ENCODE measurements at regions not wholly inside any gene's neighbourhood (a gene's known extent, or its start where the extent isn't known, plus 50 kb on each side); places are given as distances from the start of the nearest gene placed in this dataset.

- Histone ChIP-seq H3K4me1 (no peaks in the 10 kb centered on the region), H3K9me3 (peaks cover 5% of the 10 kb centered on the region), H3K36me3 (no peaks in the 10 kb centered on the region), H3K4me3 (no peak overlapping the region), H3K27ac (no peak overlapping the region), H3K27me3 (no peaks in the 10 kb centered on the region)
- TF ChIP-seq CTCF (IDR thresholded peaks at IDR 0.05), result no peak
- DNase-seq (no peak), ATAC-seq (no peak)
- intact Hi-C loops (cut with DNase I), result no loop called here
These were observed 875.4 kb downstream of the ROBO2 start for GRCh38 chr3:77915336-77915735.

DNA sequence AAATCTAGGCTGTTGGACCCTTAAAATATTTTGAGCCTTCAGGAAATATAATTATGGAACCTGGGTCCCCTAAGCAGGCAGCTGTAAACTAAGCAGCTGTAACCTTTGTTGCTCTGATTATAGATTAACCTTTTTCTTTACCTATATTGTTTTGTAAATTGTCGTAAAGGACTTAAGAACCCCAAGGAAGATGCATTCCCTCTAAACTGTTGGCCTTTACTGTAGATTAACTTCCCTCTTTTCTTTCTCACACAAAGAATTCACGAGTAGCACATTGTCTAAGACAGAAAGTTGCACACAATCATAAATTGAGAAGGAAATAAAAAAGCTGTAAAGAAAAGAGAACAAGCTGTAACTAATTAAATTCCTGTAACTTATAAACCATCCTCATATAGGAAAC, 877.3 kb downstream of the ROBO2 start:
- TF ChIP-seq CTCF (IDR thresholded peaks at IDR 0.05), result no peak

GRCh38 chr3:77919244-77919643, 879.3 kb downstream of the ROBO2 start:
- DNase-seq, result no peak
- Histone ChIP-seq H3K27ac (no peak overlapping the region), H3K4me3 (no peak overlapping the region), H3K36me3 (no peaks in the 10 kb centered on the region), H3K4me1 (no peaks in the 10 kb centered on the region), H3K9me3 (peaks cover 5% of the 10 kb centered on the region), H3K27me3 (no peaks in the 10 kb centered on the region)
- no peak for TF ChIP-seq CTCF (IDR thresholded peaks at IDR 0.05)
- no peak for ATAC-seq
- intact Hi-C loops (cut with DNase I), result no loop called here

More for the DNA sequence above, 877.3 kb downstream of the ROBO2 start:
- intact Hi-C loops (cut with DNase I), result no loop called here
- no peaks in the 10 kb centered on the region for H3K36me3 ChIP-seq
- H3K27me3 ChIP-seq, result no peaks in the 10 kb centered on the region
- ATAC-seq (no peak), DNase-seq (no peak)
- no peak overlapping the region for H3K4me3 ChIP-seq
- no peak overlapping the region for H3K27ac ChIP-seq
- H3K4me1 ChIP-seq, result no peaks in the 10 kb centered on the region
- H3K9me3 ChIP-seq, result peaks cover 5% of the 10 kb centered on the region

DNA sequence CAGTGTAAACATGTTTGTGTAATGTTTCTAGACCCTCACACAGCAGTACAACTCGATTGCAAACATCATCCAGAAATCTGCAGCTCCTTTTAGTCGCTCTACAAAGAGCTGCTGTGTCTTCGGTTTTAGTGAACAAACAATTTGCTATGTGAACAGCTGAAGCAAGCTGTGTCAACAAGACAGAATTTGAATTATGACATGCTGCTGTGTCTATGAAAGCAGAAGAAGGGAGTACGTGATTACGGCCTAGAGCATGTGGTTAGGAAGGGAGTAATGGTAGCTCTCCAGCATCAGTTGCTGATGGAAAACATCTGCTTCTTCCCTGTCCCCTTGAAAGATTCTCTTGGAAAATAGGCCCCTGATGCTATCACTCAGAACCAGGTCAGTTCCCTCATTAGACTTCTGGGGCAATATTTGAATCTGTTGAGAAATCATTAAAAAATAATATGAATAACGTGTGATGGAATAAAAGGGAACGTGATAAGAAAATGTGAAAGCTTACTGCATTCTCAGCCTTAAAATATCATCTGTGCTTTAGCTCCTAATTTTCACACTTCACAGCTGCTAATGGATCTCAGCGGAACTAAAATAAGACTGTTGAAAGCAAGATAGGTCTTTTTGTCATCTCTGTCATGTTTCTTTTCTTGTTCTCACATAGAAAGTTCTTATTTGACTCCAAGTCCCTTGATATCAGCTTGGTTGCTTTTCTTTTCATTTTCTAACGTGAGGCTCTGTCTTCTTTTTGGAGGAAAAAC, 891.5 kb downstream of the ROBO2 start:
- H3K27ac ChIP-seq, result no peak overlapping the region
- peak; percentile 64 for ATAC-seq
- no peak overlapping the region for H3K4me3 ChIP-seq
- TF ChIP-seq CTCF (IDR thresholded peaks at IDR 0.05), result no peak
- H3K36me3 ChIP-seq, result no peaks in the 10 kb centered on the region
- intact Hi-C loops (cut with DNase I), result no loop called here
- DNase-seq, result no peak
- no peaks in the 10 kb centered on the region for H3K27me3 ChIP-seq
- H3K9me3 ChIP-seq, result no peaks in the 10 kb centered on the region
- H3K4me1 ChIP-seq, result no peaks in the 10 kb centered on the region

DNA sequence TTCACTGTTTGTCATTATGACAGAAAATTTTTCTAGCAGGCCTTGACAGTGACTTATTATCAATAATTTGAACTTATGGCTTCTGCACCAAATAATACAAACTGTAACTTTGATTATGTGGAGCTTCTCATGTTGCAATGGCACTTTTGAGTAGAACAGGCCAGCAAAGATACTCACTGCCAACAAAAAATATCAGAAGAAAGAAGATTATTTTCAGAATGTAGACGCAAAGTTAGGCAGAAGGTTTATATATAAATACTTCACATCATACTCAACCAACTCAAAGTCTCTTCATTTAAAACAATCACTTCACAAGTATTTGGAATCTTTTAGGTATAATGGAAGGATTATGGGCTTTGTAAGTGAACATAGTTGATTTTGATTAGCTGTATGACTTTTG, 893.0 kb downstream of the ROBO2 start:
- DNase-seq (no peak), ATAC-seq (no peak)
- Histone ChIP-seq H3K36me3 (no peaks in the 10 kb centered on the region), H3K27ac (no peak overlapping the region), H3K4me1 (no peaks in the 10 kb centered on the region), H3K9me3 (no peaks in the 10 kb centered on the region), H3K27me3 (no peaks in the 10 kb centered on the region), H3K4me3 (no peak overlapping the region)
- intact Hi-C loops (cut with DNase I), result no loop called here
- TF ChIP-seq CTCF (IDR thresholded peaks at IDR 0.05), result no peak

DNA sequence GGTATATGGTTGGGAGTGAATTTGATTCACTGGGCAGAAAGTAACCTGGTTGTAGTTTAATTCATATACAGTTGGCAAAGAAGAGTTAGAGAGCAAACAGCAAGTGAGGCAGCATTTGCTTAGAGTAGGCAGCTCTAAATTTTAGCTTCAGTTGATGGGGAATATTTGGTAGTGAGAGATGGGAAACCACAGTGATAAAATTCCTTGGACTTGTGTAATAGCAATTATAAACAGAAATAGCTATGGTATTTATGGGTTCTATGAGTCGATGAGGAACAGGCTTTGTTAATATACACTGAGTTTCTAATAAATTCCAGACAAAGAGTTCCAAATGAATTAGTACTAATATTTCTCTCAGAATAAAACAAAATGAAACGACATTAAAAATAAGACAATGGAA, 894.0 kb downstream of the ROBO2 start:
- intact Hi-C loops (cut with DNase I), result no loop called here
- no peak for ATAC-seq
- no peak for TF ChIP-seq CTCF (IDR thresholded peaks at IDR 0.05)
- no peaks in the 10 kb centered on the region for H3K4me1 ChIP-seq
- H3K27ac ChIP-seq, result no peak overlapping the region
- no peak for DNase-seq
- no peak overlapping the region for H3K4me3 ChIP-seq
- H3K9me3 ChIP-seq, result no peaks in the 10 kb centered on the region
- H3K27me3 ChIP-seq, result no peaks in the 10 kb centered on the region
- no peaks in the 10 kb centered on the region for H3K36me3 ChIP-seq

Measured in upper lobe of right lung (tissue), 1 donor.